ENCODE measurements at regions not wholly inside any gene's neighbourhood (a gene's known extent, or its start where the extent isn't known, plus 50 kb on each side); places are given as distances from the start of the nearest gene placed in this dataset.

DNA sequence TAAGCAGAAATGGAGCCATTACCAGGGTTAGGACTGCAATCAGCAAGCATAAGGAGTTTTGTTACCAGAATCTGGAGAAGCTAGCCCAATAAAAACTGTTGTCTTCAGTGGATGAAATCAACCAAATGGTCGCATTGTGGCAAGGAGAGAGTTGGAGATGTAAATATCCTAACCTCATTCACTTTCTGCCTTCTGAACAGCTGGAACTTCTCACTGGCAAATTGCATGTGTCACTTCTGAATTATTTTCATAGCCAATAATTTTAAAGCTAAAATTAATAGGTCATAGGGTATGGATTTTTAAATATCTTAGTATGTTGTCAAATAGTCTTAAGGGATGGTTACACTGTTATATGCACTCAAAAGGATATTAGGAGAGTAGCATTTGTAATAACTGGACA is 121.6 kb downstream of the SUCNR1 start:
- DNase-seq: no peak

DNA sequence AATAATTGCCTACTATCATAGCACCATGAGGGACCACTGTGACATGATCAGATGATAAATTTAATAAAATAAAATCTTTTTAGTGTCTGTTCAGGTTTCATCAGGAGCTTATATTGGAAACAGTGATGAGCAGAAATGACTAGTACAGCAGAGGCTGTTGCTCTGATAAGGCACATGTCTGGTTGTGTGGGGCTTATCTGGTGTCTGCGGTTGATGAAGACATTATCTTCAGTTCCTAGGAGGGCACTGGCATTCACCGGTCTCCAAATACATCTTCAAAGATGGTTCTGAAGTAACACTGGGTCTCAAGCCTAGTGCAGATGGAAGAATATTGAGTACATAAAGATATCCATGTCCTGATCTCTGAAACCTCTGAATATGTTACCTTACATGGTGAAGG is 125.3 kb downstream of the SUCNR1 start:
- no peak for DNase-seq

- DNase-seq: no peak
Measured at GRCh38 chr3:151999936-152000335, 126.5 kb downstream of the SUCNR1 start.

DNA sequence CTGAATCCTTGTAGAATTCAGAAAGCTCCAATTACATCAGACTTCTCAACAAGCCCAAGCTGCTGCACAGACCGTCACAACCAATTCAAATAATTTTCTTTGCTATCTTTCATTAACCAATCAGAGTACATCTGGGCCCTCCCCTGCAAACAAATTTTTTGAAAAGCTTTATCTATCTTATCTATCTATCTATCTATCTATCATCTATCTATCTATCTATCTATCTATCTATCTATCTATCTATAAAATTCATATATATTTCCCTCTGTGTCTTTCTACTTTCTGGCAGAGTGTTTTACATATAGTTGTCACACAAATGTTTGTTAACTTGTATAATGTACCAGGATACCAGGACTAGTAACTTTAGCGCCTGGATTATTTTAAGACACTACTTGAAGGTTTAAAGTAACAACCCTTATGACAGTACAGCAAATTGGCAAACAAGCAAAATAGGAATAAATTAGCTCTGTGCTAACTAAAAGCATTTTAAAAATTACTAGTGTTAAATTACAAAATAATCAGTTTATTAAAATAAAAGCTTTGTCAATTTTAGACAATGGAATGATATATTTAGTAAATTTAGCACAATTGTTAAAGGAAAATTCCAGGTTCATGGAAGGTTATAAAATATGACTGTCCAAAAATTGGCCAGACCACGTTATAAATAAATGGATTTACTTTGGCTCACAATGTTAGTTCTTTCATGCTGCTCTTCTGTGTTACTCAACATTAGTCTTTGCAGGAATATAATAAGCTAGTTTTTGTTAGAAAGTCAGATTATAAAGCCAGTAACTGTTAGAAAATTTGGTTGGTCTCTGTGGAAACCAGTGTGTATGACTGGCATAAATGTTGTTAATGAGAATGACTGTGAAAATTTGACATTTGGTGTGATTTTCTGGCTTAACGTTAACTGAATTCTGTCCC is 138.6 kb downstream of the SUCNR1 start:
- DNase-seq: no peak

DNA sequence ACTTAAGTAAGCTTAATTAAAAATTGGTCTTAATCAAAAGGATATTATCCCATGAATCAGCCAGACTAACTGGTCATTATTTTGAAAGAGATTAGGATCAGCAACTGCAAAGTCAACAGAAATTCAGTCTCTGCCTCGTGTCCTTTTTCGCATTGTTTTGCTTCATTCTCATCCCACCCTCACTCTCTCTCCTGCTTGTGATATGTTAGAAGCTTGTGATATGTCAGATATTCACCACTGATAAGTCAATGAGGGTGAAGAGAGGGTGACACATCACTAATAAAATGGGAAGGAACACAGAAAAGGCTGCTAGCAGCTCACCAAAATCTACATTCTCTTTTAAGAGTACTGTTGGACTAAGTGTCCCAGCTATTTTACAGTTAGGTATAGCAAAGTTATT is 146.1 kb downstream of the SUCNR1 start:
- no peak for DNase-seq

- DNase-seq: peak; percentile 2 to 12
Measured at GRCh38 chr3:152021951-152022461, 148.6 kb downstream of the SUCNR1 start.

DNA sequence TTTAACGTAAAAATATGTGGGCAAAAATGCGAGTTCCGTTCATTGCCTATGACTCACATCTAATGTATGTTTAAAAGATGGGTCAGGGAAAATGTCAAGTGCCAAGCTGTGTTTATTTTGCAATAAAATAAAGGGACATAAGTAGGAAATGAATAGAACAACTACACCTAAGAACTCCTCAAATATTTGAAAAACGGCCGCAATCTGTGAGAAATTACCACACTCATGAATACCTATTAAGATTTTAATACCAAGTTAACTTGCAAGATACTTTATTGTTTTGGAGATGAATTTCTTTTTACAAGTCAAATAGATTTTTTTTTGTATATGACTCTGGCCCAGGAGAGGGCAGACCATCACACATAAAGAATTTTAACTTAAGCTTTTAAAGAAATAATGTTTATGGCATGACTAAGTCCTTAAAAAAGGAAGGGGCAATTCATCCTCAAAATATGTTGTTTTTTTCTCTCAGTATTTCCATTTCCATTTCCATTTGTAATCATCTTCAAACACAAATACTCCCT is 152.7 kb downstream of the SUCNR1 start:
- DNase-seq: peak; percentile 54 to 68

GRCh38 chr3:152030320-152030719 is 156.9 kb downstream of the SUCNR1 start:
- no peak for DNase-seq

GRCh38 chr3:152031321-152031720 is 157.9 kb downstream of the SUCNR1 start:
- no peak for DNase-seq

DNA sequence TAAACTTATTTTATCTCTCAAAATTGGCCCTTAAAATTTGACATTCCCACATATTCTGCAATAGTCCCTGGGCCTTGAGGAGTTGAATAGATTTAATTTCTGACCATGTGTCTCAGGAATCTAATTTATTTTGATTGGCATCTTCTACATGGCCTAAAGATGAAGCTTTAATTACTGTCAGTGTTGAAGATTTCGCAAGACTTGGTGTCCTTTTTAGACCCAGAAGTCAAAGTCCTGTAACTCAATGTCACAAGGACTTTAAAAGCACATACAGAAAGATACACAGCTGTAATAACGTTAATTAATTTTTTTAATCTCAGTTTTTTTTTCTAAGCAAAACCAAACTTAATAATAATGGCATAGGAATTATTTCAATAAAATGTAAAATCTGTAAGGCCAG is 163.9 kb downstream of the SUCNR1 start:
- DNase-seq: no peak

- no peak for DNase-seq
Measured at GRCh38 chr3:152037953-152038352, 164.5 kb downstream of the SUCNR1 start.

GRCh38 chr3:152038490-152038889 is 165.0 kb downstream of the SUCNR1 start:
- DNase-seq: no peak

DNA sequence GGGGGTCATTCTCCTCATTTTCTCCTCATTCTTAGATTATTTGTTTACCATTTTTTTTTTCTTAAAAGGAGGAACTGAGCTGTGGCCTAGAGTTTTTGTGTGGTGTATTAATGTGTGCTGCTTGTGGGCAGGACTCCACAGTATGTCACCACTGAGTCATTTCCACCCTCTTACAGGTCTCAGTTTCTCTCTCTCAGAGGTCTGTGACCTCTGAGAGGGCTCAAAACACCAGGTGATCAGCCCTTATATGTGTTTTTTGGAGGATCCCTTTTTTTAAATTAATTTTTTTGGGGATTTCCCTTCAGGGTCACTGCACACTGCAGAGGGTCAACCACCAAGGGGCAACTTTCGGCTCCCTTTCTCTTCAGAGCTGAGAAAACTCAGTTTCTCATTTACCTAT is 166.4 kb downstream of the SUCNR1 start:
- DNase-seq: no peak

DNA sequence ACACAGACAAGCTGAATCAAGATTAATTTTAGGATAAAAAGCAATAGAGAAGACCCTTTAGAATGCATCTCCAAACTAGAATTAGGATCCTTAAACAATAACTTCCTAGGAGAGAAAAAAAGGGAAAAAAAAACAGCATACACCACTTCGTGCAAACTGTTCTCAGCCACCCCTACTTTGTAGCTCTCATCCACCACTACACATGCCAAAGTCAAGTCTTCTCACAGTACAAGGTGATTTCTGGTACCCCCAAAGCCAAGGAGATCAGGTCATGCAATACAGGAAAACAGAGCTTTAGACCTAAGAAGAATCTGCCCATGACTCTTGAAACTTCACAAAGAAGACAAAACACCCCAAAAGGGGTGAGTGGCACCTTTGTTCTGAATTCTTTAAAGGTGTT is 166.9 kb downstream of the SUCNR1 start:
- no peak for DNase-seq

GRCh38 chr3:152043620-152044019 is 170.2 kb downstream of the SUCNR1 start:
- no peak for DNase-seq

DNA sequence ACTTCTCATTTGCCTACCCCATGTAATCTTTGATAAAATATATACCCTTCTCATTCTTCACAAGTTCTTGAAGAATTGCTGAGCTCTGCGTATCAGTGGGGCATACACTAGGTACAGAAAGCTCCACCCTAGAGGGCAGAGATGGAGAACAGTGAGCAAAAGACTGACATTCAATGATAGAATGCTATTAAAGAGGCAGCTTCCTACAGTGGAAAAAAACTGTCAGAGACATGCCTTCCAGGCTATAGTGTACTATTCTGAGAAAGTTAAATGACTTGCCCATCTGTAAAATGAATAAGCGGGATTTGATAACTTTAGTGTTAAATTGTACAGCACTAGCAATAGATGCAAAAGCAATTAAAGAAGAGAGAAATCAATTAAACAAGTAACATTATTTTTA is 172.8 kb downstream of the SUCNR1 start:
- no peak for DNase-seq

DNA sequence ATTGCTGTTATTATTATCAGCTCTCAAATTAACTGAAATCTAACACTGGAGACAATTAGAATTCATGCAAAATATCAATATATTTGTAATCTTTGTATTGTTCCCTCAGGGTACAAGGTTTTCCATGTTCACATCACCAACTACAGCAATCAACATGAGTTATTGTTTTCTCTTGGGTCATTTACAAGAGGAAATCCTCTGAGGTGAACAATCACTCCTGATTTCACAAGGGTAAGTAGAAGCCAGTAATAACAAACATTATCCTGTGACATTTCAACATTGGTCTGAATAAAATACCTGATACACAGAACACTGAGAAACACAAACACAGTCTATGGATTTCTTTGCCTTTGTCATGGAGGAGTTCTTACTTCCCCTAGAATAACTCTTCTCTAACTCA is 174.0 kb downstream of the SUCNR1 start:
- no peak for DNase-seq

DNA sequence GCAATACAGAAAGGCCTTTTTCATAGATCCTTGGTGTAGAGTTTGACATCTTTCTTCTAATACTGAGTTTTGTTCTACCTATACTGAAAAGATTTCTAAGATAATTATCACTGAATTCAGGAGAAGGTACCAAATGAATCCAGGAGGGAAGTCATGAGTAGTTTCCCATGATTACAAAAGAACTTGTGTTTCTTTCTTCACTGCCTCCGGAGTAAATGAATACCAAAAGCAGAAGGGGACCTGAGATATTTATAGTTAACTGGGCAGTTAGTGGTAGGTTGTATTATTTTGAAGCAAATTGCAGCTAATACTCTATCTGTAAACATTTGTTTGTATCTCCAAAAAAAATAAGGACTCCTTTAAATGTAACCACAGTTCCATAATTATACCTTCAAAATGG is 175.4 kb downstream of the SUCNR1 start:
- no peak for DNase-seq

DNA sequence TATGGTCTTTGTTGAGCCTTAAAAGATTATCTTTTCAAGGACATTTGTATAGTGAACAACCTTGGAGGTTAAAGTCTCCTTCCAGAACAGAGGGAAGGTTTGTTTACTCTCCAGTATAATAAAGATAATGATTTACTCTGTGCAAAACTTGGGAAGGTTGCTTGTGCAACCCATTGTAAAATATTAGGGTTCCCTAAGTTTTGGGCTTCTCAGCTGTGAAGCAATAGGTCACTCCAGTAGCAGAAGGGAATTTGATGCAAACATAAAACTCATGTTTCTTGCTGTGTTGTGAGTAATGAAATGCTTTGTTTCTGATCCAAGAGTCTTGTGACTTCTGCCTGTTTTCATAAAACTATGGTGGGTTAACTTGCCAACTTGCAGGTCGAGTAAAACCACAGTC is 177.5 kb downstream of the SUCNR1 start:
- no peak for DNase-seq

DNA sequence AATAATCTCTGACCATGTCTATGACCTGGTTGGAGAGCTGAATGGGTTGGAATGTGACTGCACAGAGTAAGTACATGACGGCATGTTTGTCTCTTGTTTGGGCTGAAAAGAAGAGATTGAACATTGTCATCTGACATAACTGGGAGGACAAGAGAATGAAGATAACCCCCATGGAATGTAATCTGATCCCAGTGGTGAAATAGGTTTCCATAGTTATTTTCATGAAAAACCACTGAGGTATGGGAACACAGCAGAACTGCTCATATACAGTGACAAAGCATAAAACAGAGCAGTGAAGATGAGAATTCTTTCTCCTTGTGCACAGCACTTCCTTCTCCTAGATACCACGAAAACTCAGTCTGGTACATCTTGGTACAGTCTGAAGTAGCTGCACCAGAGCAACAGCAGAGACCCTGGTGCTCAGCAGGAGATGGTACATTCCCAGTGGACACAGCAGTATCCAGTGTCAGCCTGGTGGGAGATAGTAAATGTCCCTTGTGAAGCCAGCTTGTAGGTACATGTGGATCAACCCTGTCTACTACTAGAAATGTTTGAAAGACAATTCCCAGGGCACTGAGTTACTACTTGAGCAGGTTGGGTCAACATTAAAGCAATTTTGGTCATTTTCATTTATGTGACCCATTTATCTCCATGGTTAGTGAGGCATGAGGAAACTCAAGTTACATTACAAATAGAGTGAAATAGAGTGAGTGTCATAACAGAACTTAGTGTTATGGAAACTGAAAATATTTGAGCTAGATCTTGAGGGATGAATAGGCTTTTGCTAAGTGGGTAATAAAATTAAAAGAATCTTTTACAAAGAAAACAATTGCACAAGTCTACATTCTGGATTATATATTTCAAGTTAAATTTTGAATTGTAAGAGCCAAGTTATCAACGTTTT is 178.3 kb downstream of the SUCNR1 start:
- no peak for DNase-seq

DNA sequence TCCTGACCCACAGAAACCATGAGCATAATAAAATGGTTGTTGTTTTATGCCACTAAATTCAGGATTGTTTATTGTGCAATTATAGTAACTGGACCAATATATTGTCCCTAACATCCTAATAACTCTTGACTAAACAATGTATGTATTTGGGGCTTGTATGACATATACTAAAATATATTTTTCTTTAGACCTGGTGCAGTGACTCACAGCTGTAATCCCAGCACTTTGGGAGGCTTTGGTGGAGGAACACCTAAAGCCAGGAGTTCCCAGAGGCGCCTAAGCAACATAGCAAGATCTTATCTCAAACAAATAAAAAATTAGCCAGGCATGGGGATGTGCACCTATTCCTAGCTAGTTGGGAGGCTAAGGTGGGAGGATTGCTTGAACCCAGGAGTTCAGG is 180.4 kb downstream of the SUCNR1 start:
- DNase-seq: no peak

DNA sequence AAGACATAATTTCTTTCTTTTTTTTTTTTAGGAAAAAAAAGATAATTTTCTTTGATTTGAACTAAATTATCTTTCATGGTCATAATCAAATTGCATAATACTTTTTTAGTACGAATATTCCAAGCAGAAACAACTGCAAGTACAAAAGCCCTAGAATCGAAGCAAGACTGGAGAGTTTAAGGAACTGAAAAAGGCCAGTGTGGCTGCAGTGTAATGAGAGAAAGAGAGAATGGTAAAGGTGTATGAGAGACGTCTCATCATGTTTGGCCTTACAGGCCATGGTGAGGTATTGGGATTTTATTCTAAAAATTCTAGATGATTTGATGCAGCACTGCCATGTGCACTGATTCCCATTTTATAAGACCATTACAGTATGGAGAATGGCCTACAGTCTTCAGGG is 180.9 kb downstream of the SUCNR1 start:
- DNase-seq: no peak

GRCh38 chr3:152056073-152056472 is 182.6 kb downstream of the SUCNR1 start:
- no peak for DNase-seq
